Breast epithelium (tissue), 4 donors: ENCODE measurements at regions not wholly inside any gene's neighbourhood (a gene's known extent, or its start where the extent isn't known, plus 50 kb on each side); places are given as distances from the start of the nearest gene placed in this dataset.

ENCODE experiments used
- DNase-seq, 2 donors: peaks; one replicate each; pipeline ENCODE4 v3.0.0-alpha.2; 2019; ENCODE audit warnings: low spot score in 2 of 2
- H3K27ac ChIP-seq, 2 donors: fragments of 200-600 bp; sonication (generic) in 1 of 2; one replicate each; pipeline ENCODE4 v1.5.1; 2016 to 2019; ENCODE audit warnings: mild to moderate bottlenecking in 1 of 2
- H3K27me3 ChIP-seq, 2 donors: fragments of 200-600 bp; sonication (generic) in 1 of 2; one replicate each; pipeline versions ENCODE4 v1.5.1 to v1.6.0; 2017 to 2019; ENCODE audit warnings: control low read depth in 1 of 2, mild to moderate bottlenecking in 1 of 2
- H3K36me3 ChIP-seq: fragments of 200-600 bp; one replicate; pipeline ENCODE4 v1.5.1; 2019
- H3K4me1 ChIP-seq, 2 donors: fragments of 200-600 bp; sonication (generic); one replicate each; pipeline ENCODE4 v1.5.1; 2016 to 2019; ENCODE audit warnings: control low read depth in 1 of 2
- H3K4me3 ChIP-seq, 3 donors: fragments of 200-600 bp; sonication (generic); 1 replicate in 2 of 3; 2 replicates in 1 of 3; pipeline ENCODE4 v1.5.1; 2016 to 2019; ENCODE audit warnings: mild to moderate bottlenecking in 3 of 3, moderate library complexity in 2 of 3
- H3K9me3 ChIP-seq, 2 donors: fragments of 200-600 bp; sonication (generic) in 1 of 2; one replicate each; pipeline ENCODE4 v1.5.1; 2016 to 2019; ENCODE audit warnings: control low read depth in 1 of 2
- POLR2A ChIP-seq: fragments of 450-650 bp; IDR thresholded peaks from one replicate; pipeline ENCODE4 v1.6.1; 2016; ENCODE audit warnings: antibody characterized with exemption, mild to moderate bottlenecking, moderate library complexity
- POLR2AphosphoS5 ChIP-seq, 3 donors: sonication (generic); formaldehyde crosslinking; IDR thresholded peaks; one replicate each; pipeline ENCODE4 v1.6.1; 2017; ENCODE audit warnings: antibody characterized with exemption in 3 of 3
- intact Hi-C: fragments of 100-400 bp; cut with DNase I; formaldehyde crosslinking; loops from one replicate; pipeline ENCODE4 v1.15.1; 2023; ENCODE audit warnings: low total_unique reads
- TF ChIP-seq, protein P1 (sequence below), 3 donors: fragments of 450-650 bp; IDR thresholded peaks; one replicate each; pipeline ENCODE4 v1.5.1; 2016 to 2017; ENCODE audit warnings: antibody characterized with exemption in 3 of 3, mild to moderate bottlenecking in 3 of 3, moderate library complexity in 3 of 3

DNA sequence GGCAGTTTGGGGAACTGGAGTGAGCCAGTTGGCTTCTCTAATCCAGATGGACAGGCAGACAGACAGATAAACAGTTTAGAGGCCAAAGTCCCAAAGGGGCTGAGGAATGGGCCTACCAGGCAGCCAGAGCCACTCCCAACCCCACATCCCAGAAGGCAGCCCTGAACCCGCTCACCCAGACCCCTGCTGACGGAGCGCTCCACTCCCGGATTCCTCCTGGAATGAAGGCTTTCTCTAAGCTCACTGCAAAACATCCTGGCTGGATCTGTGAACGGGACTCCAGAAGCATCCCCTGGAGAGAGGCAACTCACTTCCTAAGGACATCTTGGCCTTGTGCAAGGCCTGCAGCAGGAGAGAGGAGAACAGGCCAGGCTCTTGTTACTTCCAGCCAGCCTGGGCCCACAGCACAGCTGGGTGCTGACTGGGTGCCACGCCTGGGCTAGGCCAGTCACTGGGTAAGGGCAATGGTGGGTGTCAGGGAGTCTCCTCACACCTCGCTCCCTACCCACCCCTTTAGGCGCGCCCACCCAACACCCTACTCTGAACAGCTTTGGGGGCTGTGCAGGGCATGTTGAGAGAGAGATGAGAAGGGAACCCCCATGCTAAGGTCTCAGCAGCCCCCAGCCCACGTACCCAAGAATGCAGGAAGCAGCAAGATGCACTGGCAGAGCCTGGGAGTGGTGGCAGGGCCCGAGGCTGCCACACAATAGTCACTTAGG lies 168.6 kb upstream of the ZMIZ1 start:
- peak overlapping the region; percentile 19 to 74 for H3K27ac ChIP-seq
- intact Hi-C loops, result no loop called here

DNA sequence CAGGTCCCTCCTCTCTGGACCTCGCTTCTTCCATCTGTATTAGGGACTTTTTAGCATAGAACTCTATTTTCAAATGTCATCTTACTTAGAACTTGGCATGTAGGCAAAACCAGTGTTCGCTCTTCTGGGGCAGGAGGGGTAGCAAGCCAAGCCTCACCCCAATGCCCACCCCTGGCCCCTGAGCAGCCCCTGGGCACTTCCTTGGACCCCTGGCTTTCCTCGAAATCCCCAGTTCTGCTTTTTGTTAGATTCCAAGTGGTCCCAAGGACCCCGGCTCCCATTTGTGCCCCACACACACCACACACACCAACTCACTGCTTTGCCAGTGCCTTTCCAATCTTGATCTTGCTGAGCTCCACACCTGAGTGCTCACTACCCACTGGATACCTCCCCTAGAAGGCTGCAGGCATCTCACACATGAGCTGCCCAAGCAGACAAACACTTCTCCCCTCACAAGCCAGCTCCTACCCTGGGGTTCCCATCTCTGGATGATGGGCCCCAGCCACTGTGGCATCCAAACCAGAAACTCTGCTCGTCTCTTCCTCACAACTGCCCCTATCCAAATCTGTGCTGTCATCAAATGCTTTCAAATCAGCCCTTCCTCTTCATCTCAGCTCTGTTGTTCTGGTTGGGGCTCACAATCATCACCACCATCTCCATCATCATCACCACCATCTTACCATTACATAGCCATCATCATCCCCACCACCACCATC lies 167.9 kb upstream of the ZMIZ1 start:
- no peaks in the 10 kb centered on the region for H3K36me3 ChIP-seq
- no peaks in the 10 kb centered on the region for H3K9me3 ChIP-seq
- intact Hi-C loops, result no loop called here
- no peaks in the 10 kb centered on the region for H3K27me3 ChIP-seq
- no peak for DNase-seq
- H3K27ac ChIP-seq, result peak overlapping the region in 1 of 2 donors; percentile 74
- H3K4me3 ChIP-seq, result no peak overlapping the region
- H3K4me1 ChIP-seq, result peaks cover 0 to 4% of the 10 kb centered on the region in 2 donors
- no peak for TF ChIP-seq POLR2AphosphoS5 (IDR thresholded peaks at IDR 0.05)
- TF ChIP-seq, protein P1, sequence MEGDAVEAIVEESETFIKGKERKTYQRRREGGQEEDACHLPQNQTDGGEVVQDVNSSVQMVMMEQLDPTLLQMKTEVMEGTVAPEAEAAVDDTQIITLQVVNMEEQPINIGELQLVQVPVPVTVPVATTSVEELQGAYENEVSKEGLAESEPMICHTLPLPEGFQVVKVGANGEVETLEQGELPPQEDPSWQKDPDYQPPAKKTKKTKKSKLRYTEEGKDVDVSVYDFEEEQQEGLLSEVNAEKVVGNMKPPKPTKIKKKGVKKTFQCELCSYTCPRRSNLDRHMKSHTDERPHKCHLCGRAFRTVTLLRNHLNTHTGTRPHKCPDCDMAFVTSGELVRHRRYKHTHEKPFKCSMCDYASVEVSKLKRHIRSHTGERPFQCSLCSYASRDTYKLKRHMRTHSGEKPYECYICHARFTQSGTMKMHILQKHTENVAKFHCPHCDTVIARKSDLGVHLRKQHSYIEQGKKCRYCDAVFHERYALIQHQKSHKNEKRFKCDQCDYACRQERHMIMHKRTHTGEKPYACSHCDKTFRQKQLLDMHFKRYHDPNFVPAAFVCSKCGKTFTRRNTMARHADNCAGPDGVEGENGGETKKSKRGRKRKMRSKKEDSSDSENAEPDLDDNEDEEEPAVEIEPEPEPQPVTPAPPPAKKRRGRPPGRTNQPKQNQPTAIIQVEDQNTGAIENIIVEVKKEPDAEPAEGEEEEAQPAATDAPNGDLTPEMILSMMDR (IDR thresholded peaks at IDR 0.05), result no peak
- TF ChIP-seq POLR2A, result no peak

More for the DNA sequence above, 168.6 kb upstream of the ZMIZ1 start:
- Histone ChIP-seq H3K4me1 (peaks cover 0 to 4% of the 10 kb centered on the region in 2 donors), H3K36me3 (no peaks in the 10 kb centered on the region), H3K4me3 (no peak overlapping the region), H3K9me3 (no peaks in the 10 kb centered on the region), H3K27me3 (no peaks in the 10 kb centered on the region)
- DNase-seq, result no peak
- no peak for TF ChIP-seq POLR2A

DNA sequence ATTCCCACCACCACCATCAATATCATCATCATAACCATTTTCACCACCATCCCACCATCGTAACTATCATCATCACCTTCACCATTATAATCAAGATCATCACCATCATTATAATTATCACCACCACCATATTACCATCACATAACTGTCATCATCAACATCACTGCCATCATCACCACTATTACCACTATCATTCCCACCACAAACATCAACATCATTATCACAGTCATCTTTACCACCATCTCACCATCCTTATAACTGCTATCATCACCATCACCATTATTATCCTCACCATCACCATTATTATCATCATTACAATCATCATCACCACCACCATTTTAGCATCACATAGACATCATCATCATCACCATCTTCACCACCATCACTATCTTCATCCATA lies 167.1 kb upstream of the ZMIZ1 start:
- Histone ChIP-seq H3K27me3 (no peaks in the 10 kb centered on the region), H3K4me3 (no peak overlapping the region), H3K9me3 (no peaks in the 10 kb centered on the region), H3K36me3 (no peaks in the 10 kb centered on the region), H3K27ac (no peak overlapping the region), H3K4me1 (peaks cover 0 to 4% of the 10 kb centered on the region in 2 donors)
- intact Hi-C loops, result no loop called here
- no peak for DNase-seq
- TF ChIP-seq POLR2AphosphoS5 (IDR thresholded peaks at IDR 0.05) (no peak), POLR2A (no peak)
- TF ChIP-seq, protein P1 (IDR thresholded peaks at IDR 0.05), result no peak

DNA sequence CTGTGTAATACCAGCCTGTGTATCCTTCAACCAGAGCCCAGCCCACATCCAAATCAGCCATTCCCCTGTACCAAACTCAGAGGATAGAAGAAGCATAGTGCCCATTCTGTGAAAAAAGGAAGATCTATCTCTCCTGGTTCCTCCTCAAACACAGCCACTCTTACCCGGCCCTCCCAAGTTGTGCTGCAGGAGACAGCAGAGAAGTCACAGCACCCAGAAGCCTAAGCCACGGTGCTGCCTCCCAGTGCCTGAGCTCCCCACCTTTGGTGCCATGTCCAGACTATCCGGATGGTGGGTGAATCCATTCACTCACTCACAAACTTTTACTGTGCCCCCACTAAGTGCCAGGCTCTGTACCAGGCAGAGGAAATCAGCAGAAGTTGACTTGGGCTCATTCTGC lies 166.0 kb upstream of the ZMIZ1 start:
- H3K9me3 ChIP-seq, result no peaks in the 10 kb centered on the region
- DNase-seq, result no peak
- H3K4me3 ChIP-seq, result no peak overlapping the region
- H3K36me3 ChIP-seq, result no peaks in the 10 kb centered on the region
- peaks cover 0 to 4% of the 10 kb centered on the region in 2 donors for H3K4me1 ChIP-seq
- H3K27ac ChIP-seq, result no peak overlapping the region
- TF ChIP-seq POLR2A (no peak), POLR2AphosphoS5 (IDR thresholded peaks at IDR 0.05) (no peak)
- TF ChIP-seq, protein P1 (IDR thresholded peaks at IDR 0.05), result no peak
- intact Hi-C loops, result no loop called here
- H3K27me3 ChIP-seq, result no peaks in the 10 kb centered on the region

DNA sequence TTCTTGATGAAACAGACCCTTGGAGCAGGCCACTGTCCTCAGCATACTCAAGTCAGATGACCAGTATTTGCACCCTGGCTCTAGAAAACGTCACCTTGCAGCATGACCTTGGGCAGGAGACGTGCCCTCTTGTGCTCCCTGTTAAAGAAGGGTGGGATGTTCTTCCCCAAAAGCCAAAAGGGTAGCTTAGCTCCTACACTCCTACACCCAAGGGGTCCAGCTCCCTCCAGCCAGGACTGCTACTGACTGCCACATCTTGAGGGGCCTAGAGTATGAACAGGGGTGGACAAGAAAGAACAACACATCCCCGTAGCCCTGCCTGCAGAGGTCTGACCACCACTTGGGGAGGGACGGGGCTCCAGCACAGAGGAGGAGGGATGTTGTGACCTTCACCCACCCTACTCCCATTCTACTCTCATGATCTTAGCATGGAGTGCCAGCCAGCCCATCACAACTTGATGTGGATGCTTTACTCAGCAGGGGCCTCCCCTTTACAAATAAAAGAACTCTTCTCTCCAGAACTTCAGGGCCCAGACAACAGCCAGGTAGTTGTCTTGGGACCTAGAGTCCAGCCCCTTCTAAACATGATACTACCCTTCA lies 165.3 kb upstream of the ZMIZ1 start:
- Histone ChIP-seq H3K27ac (no peak overlapping the region), H3K36me3 (no peaks in the 10 kb centered on the region), H3K4me3 (no peak overlapping the region), H3K27me3 (no peaks in the 10 kb centered on the region), H3K4me1 (peaks cover 0 to 4% of the 10 kb centered on the region in 2 donors), H3K9me3 (no peaks in the 10 kb centered on the region)
- intact Hi-C loops, result no loop called here
- DNase-seq, result no peak
- TF ChIP-seq, protein P1 (IDR thresholded peaks at IDR 0.05), result no peak
- no peak for TF ChIP-seq POLR2AphosphoS5 (IDR thresholded peaks at IDR 0.05)
- no peak for TF ChIP-seq POLR2A
